Nephron (organoid): ENCODE measurements at regions not wholly inside any gene's neighbourhood (a gene's known extent, or its start where the extent isn't known, plus 50 kb on each side); places are given as distances from the start of the nearest gene placed in this dataset.

Experiments
- H3K27ac Mint-ChIP-seq, 3 experiments: 2 replicates each; pipeline ENCODE4 v1.8.0; 2020; ENCODE audit warnings: mixed read lengths in 3 of 3, mild to moderate bottlenecking in 2 of 3, moderate library complexity in 1 of 3
- H3K27me3 Mint-ChIP-seq: 2 replicates; pipeline ENCODE4 v1.8.0; 2021; ENCODE audit warnings: low read depth, mild to moderate bottlenecking, moderate library complexity, mixed read lengths
- H3K36me3 Mint-ChIP-seq: 2 replicates; pipeline ENCODE4 v1.8.0; 2020; ENCODE audit warnings: low read depth, mixed read lengths
- H3K4me1 Mint-ChIP-seq: 2 replicates; pipeline ENCODE4 v1.8.0; 2020; ENCODE audit warnings: mixed read lengths
- H3K4me3 Mint-ChIP-seq, 3 experiments: 2 replicates each; pipeline ENCODE4 v1.8.0; 2020; ENCODE audit warnings: mild to moderate bottlenecking in 3 of 3, mixed read lengths in 3 of 3, moderate library complexity in 2 of 3
- H3K9me3 Mint-ChIP-seq: 2 replicates; pipeline ENCODE4 v1.8.0; 2020; ENCODE audit warnings: mixed read lengths
- TF ChIP-seq, protein P1 (sequence below), 3 experiments: fragments of 200-600 bp; sonication (generic); IDR thresholded peaks; one replicate each; pipeline ENCODE4 v1.5.0; 2021; ENCODE audit warnings: antibody characterized with exemption in 3 of 3; ENCODE audit not compliant: unreplicated experiment in 3 of 3

DNA sequence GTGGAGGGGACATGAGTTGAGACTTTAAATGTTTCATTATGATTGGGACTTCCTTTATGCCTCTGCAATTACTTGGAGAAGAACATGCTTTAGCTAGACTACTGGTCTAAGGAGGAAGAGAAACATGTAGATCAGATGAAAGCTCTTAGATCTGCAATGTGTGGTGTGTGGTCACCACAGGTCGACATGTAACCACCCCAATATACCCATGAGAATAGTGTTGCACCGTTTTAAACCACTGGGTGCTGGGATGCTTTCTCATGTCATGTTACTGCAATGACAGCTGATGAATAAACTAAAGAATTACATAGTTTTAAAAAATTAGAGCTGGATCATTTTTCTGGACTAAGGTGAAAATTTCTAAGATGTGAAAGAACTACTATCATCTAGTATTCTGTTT, 1039.7 kb downstream of the RAPGEF2 start:
- no peaks in the 10 kb centered on the region for H3K27me3 Mint-ChIP-seq
- no peak overlapping the region for H3K4me3 Mint-ChIP-seq
- H3K9me3 Mint-ChIP-seq, result no peaks in the 10 kb centered on the region
- no peaks in the 10 kb centered on the region for H3K36me3 Mint-ChIP-seq
- no peak overlapping the region for H3K27ac Mint-ChIP-seq
- H3K4me1 Mint-ChIP-seq, result no peaks in the 10 kb centered on the region
- TF ChIP-seq, protein P1, sequence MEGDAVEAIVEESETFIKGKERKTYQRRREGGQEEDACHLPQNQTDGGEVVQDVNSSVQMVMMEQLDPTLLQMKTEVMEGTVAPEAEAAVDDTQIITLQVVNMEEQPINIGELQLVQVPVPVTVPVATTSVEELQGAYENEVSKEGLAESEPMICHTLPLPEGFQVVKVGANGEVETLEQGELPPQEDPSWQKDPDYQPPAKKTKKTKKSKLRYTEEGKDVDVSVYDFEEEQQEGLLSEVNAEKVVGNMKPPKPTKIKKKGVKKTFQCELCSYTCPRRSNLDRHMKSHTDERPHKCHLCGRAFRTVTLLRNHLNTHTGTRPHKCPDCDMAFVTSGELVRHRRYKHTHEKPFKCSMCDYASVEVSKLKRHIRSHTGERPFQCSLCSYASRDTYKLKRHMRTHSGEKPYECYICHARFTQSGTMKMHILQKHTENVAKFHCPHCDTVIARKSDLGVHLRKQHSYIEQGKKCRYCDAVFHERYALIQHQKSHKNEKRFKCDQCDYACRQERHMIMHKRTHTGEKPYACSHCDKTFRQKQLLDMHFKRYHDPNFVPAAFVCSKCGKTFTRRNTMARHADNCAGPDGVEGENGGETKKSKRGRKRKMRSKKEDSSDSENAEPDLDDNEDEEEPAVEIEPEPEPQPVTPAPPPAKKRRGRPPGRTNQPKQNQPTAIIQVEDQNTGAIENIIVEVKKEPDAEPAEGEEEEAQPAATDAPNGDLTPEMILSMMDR (IDR thresholded peaks at IDR 0.05; ENCODE audit: unreplicated experiment in 3 of 3), result no peak

DNA sequence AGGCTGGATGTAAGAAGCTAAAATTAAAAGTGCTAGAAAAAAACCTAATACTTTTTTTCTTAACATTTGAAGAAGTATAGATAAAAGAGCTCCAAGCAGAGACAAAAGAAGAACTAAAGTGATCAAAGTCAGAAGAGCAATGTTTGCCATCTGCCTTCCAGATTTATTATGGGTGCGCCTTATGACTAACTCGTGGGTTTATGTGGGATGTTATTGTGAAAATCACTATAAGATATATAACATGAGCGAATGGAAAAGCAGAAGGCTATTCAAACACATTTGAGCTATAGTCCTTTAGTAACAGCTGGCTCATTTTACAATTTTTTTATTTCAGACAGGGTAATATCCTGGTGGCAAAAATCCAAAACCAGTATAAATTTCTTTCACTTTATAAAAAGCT, 1040.7 kb downstream of the RAPGEF2 start:
- H3K36me3 Mint-ChIP-seq, result no peaks in the 10 kb centered on the region
- H3K4me1 Mint-ChIP-seq, result no peaks in the 10 kb centered on the region

DNA sequence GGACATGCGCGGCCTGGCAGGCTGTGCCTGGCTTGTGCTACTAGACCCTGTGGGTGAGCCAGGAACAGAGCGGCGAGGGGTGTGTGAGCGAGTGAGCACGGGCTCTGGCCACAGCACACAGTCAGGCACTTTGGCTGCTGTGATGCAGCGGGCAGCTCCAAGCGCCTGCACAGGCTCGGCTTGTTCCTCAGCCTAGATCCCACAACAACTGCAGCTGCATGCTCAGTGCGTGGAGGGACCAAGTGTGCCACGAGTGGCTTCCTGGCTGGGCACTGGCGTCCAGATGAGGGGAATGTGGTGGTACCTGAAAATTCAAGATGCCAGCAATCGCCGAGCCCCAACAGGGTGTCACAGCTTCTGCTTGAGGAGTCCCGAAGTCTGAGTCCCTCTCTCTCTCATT, 1056.6 kb downstream of the RAPGEF2 start:
- H3K4me3 Mint-ChIP-seq, result no peak overlapping the region

More for the DNA sequence above, 1040.7 kb downstream of the RAPGEF2 start:
- no peak overlapping the region for H3K4me3 Mint-ChIP-seq
- H3K27me3 Mint-ChIP-seq, result no peaks in the 10 kb centered on the region
- TF ChIP-seq, protein P1 (IDR thresholded peaks at IDR 0.05; ENCODE audit: unreplicated experiment in 3 of 3), result no peak
- peak overlapping the region in 2 of 3 experiments; percentile 19 to 27 for H3K27ac Mint-ChIP-seq
- H3K9me3 Mint-ChIP-seq, result no peaks in the 10 kb centered on the region

DNA sequence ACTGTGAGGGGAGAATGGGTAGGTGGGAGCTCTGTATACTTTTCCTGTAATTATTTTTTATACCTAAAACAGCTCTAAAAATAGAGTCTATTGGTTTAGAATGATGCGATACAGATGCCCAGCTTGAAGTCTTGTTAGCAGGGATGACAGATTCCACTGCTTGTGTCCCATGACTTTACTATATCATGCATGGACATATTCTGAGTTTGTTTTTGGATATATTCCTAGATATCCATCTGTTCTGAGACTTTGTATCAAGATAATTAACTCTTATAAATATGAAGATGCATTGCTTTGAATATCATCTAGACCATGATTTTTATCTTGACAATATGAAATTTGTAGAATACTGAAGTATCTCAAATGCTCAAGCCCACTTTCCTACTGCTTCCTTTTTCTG, 1058.1 kb downstream of the RAPGEF2 start:
- Mint-ChIP-seq H3K4me3 (no peak overlapping the region), H3K27ac (no peak overlapping the region), H3K36me3 (no peaks in the 10 kb centered on the region), H3K9me3 (peaks cover 5% of the 10 kb centered on the region), H3K27me3 (peaks cover 5% of the 10 kb centered on the region), H3K4me1 (no peaks in the 10 kb centered on the region)
- TF ChIP-seq, protein P1 (IDR thresholded peaks at IDR 0.05; ENCODE audit: unreplicated experiment in 3 of 3), result no peak

More for the DNA sequence above, 1056.6 kb downstream of the RAPGEF2 start:
- H3K36me3 Mint-ChIP-seq, result no peaks in the 10 kb centered on the region
- no peaks in the 10 kb centered on the region for H3K4me1 Mint-ChIP-seq
- TF ChIP-seq, protein P1 (IDR thresholded peaks at IDR 0.05; ENCODE audit: unreplicated experiment in 3 of 3), result no peak
- H3K9me3 Mint-ChIP-seq, result peaks cover 9% of the 10 kb centered on the region
- no peak overlapping the region for H3K27ac Mint-ChIP-seq
- peaks cover 5% of the 10 kb centered on the region for H3K27me3 Mint-ChIP-seq

DNA sequence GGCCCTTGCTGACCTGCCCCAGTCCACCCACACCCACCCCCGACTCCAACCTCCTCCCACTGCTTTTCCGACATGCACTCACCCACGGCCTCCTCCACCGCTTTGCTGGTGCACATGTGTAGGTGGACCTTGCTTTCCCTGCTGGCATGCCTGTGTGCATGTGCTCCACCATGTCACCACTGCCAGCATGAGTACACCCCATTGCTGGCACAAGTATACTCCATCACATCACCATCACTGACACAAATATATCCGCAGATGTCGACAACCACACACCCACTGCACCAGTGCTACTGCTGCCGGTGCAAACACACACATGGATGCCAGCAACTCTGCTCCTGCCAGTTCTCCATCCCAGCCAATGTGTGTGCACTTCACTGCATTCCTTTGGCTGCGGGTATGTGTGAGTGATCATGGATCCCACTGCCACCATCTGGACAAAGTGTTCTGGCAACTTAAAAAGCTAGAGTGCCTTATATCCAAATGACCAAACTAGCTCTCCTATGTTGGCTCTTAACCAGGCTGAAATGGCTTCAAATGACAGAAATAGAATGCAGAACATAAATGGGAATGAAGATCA, 1072.3 kb downstream of the RAPGEF2 start:
- no peaks in the 10 kb centered on the region for H3K27me3 Mint-ChIP-seq
- TF ChIP-seq, protein P1 (IDR thresholded peaks at IDR 0.05; ENCODE audit: unreplicated experiment in 3 of 3), result no peak
- no peaks in the 10 kb centered on the region for H3K36me3 Mint-ChIP-seq
- H3K9me3 Mint-ChIP-seq, result peaks cover 4% of the 10 kb centered on the region
- H3K4me1 Mint-ChIP-seq, result no peaks in the 10 kb centered on the region
- H3K4me3 Mint-ChIP-seq, result no peak overlapping the region
- no peak overlapping the region for H3K27ac Mint-ChIP-seq

DNA sequence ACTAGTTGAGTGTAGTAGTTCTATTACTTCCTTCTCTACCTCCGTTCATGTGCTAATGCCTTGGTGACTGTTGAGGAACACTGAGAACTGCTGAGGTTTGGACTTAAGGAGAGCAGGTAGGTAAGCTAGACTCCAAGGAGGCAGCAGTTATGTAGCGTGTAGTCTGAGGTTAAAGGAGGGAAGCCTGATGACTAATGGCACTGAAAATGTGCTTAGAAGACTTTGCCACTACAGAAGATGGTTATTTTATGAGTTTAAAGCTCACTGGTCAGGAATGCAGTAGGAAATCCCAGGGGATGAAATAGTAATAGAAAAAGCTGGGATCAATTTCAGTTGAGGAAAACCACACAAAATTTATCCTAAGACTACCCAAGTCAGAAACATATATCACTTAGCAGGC, 1077.3 kb downstream of the RAPGEF2 start:
- H3K36me3 Mint-ChIP-seq, result no peaks in the 10 kb centered on the region
- no peak overlapping the region for H3K4me3 Mint-ChIP-seq
- H3K4me1 Mint-ChIP-seq, result no peaks in the 10 kb centered on the region
- H3K9me3 Mint-ChIP-seq, result no peaks in the 10 kb centered on the region
- TF ChIP-seq, protein P1 (IDR thresholded peaks at IDR 0.05; ENCODE audit: unreplicated experiment in 3 of 3), result no peak
- H3K27ac Mint-ChIP-seq, result no peak overlapping the region
- no peaks in the 10 kb centered on the region for H3K27me3 Mint-ChIP-seq
